Right lobe of liver (tissue), 6 donors: ENCODE measurements at regions not wholly inside any gene's neighbourhood (a gene's known extent, or its start where the extent isn't known, plus 50 kb on each side); places are given as distances from the start of the nearest gene placed in this dataset.

Experiments used
- ATAC-seq, 4 donors: fragments of 200-7000 bp; cut with Tn5 transposase; one replicate each; pipeline ENCODE4 v1.9.1; 2020; ENCODE audit warnings: mild to moderate bottlenecking in 4 of 4, moderate library complexity in 4 of 4
- DNase-seq, 3 donors: peaks; one replicate each; pipeline ENCODE4 v3.0.0-alpha.2; 2020
- H3K27ac ChIP-seq, 3 donors: fragments of 200-600 bp; one replicate each; pipeline ENCODE4 v1.8.0; 2022
- H3K27me3 ChIP-seq, 2 donors: fragments of 200-600 bp; one replicate each; pipeline ENCODE4 v1.8.0; 2022
- H3K36me3 ChIP-seq, 4 donors: fragments of 200-600 bp; sonication (generic) in 1 of 4; one replicate each; pipeline versions ENCODE4 v1.5.1 to v1.8.0; 2017 to 2022; ENCODE audit warnings: control low read depth in 1 of 4
- H3K4me1 ChIP-seq, 4 donors: fragments of 200-600 bp; sonication (generic) in 1 of 4; one replicate each; pipeline versions ENCODE4 v1.5.1 to v1.8.0; 2017 to 2022; ENCODE audit warnings: control low read depth in 1 of 4
- H3K4me3 ChIP-seq, 3 donors: fragments of 200-600 bp; one replicate each; pipeline ENCODE4 v1.8.0; 2022
- H3K9me3 ChIP-seq, 4 donors: fragments of 200-600 bp; sonication (generic) in 1 of 4; one replicate each; pipeline versions ENCODE4 v1.5.1 to v1.8.0; 2017 to 2022; ENCODE audit warnings: control low read depth in 1 of 4
- CTCF ChIP-seq, 4 donors: fragments of 200-600 bp in 3 of 4; fragments of 450-650 bp in 1 of 4; IDR thresholded peaks; one replicate each; pipeline versions ENCODE4 v1.5.1 to v1.8.0; 2016 to 2022; ENCODE audit warnings: antibody characterized with exemption in 4 of 4, mild to moderate bottlenecking in 2 of 4
- POLR2A ChIP-seq: fragments of 450-650 bp; IDR thresholded peaks from one replicate; pipeline ENCODE4 v1.6.1; 2017; ENCODE audit warnings: antibody characterized with exemption, mild to moderate bottlenecking
- WGBS: methylation state at CpG from one replicate; pipeline ENCODE4 v1.1.6; 2018; ENCODE audit warnings: low coverage, low lambda C conversion rate; ENCODE audit not compliant: insufficient coverage; ENCODE audit errors: missing lambda C conversion rate; 5-methylcytosine and 5-hydroxymethylcytosine counted together
- intact Hi-C, 2 donors: fragments of 100-400 bp; cut with DNase I; formaldehyde crosslinking; loops; one replicate each; pipeline versions ENCODE4 v1.11.2 to v1.14.1; 2022
- donor health status: DM: no; HTN: yes; CAD: no.
- donor health status: DM: no; HTN: no; CAD: no.
- donor health status: DM: no; HTN: no; CAD: no.
- donor health status: DM: no; HTN: yes; CAD: no.
- donor health status: DM: no; HTN: yes; CAD: no.

DNA sequence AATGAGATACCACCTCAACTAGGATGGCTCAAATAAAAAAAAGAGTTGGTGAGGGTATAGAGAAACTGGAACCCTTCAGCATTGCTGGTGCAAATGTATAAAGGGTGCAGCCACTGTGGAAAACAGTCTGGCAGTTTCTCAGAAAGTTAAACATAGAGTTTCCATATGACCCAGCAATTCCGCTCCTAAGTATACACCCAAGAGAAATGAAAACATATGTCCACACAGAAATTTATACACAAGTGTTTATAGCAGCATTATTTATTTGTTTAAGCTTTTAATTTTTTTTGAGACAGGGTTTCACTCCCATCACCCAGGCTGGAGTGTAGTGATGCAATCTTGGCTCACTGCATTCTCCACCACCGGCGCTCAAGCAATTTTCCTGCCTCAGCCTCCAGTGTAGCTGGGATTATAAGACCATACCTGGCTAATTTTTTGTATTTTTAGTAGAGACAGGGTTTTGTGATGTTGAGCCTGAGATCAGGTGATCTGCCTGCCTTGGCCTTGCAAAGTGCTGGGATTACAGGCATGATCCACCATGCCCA lies 118.2 kb upstream of the KIF5B start:
- H3K4me1 ChIP-seq: no peaks in the 10 kb centered on the region
- ATAC-seq: no peak
- H3K27ac ChIP-seq: no peak overlapping the region
- no peak overlapping the region for H3K4me3 ChIP-seq
- no peaks in the 10 kb centered on the region for H3K9me3 ChIP-seq
- DNase-seq: no peak
- intact Hi-C loops: no loop called here
- no peaks in the 10 kb centered on the region for H3K36me3 ChIP-seq
- TF ChIP-seq CTCF (IDR thresholded peaks at IDR 0.05) (no peak), POLR2A (no peak)
- 77% methylated on average over 3 of the region's 3 CpGs for WGBS
- H3K27me3 ChIP-seq: no peaks in the 10 kb centered on the region

GRCh38 chr10:32171204-32171603 lies 115.0 kb upstream of the KIF5B start:
- no peaks in the 10 kb centered on the region for H3K4me1 ChIP-seq
- peak in 3 of 4 donors; percentile 39 to 69 (median 44) for ATAC-seq
- H3K4me3 ChIP-seq: no peak overlapping the region
- H3K27me3 ChIP-seq: no peaks in the 10 kb centered on the region
- H3K9me3 ChIP-seq: no peaks in the 10 kb centered on the region
- no peak overlapping the region for H3K27ac ChIP-seq
- no peak for TF ChIP-seq CTCF (IDR thresholded peaks at IDR 0.05)
- TF ChIP-seq POLR2A: no peak
- H3K36me3 ChIP-seq: no peaks in the 10 kb centered on the region
- DNase-seq: no peak
- 60% methylated on average over 2 of the region's 3 CpGs for WGBS
- intact Hi-C loops: no loop called here

GRCh38 chr10:32169556-32169955 lies 113.3 kb upstream of the KIF5B start:
- 59% methylated on average over 2 of the region's 5 CpGs for WGBS
- intact Hi-C loops: no loop called here
- Histone ChIP-seq H3K27ac (no peak overlapping the region), H3K4me1 (no peaks in the 10 kb centered on the region), H3K9me3 (no peaks in the 10 kb centered on the region), H3K27me3 (no peaks in the 10 kb centered on the region), H3K4me3 (no peak overlapping the region), H3K36me3 (no peaks in the 10 kb centered on the region)
- no peak for DNase-seq
- TF ChIP-seq CTCF (IDR thresholded peaks at IDR 0.05): no peak
- no peak for TF ChIP-seq POLR2A
- ATAC-seq: peak in 2 of 4 donors; percentile 16 to 28

DNA sequence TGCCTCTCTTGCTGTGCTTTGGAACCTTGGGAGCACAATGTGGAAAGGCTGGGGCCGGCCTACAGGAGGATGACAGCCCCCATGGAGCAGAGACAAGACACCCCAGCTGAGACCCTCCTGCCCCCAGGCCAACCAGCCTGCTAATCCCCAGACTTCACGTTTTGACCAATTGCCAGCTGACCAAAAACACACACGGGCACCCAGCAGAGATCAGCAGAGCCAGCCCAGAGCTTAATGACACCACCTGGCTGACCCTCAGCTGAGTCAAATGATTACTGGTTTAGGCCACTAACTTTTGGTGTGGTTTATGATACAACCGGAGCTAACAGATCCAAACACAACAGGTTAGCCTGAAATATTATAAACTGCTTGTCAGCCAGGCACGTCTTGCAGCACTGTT lies 111.2 kb upstream of the KIF5B start:
- Histone ChIP-seq H3K27ac (no peak overlapping the region), H3K4me3 (no peak overlapping the region), H3K36me3 (no peaks in the 10 kb centered on the region), H3K27me3 (no peaks in the 10 kb centered on the region), H3K4me1 (no peaks in the 10 kb centered on the region), H3K9me3 (no peaks in the 10 kb centered on the region)
- 80% methylated on average over 5 of the region's 5 CpGs for WGBS
- no peak for DNase-seq
- no peak for TF ChIP-seq POLR2A
- no peak for TF ChIP-seq CTCF (IDR thresholded peaks at IDR 0.05)
- no peak for ATAC-seq
- intact Hi-C loops: no loop called here

DNA sequence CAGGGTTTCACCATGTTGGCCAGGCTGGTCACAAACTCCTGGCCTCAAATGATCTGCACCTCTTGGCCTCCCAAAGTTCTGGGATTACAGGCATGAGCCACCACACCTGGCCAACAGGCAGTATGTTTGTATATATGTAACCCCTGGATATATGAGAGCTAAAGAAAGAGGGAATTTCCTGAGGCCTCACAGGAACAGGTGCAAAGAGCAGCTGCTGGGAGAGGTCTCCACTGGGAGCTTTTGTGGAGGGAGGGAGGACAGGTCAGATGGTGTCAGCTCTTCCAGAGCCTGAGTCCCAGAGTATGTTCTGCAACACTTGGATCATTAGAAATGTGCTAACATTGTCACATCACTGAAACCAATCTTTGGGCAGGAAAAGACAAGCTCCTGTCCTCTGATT lies 110.1 kb upstream of the KIF5B start:
- Histone ChIP-seq H3K27ac (no peak overlapping the region), H3K4me1 (no peaks in the 10 kb centered on the region), H3K4me3 (no peak overlapping the region), H3K36me3 (no peaks in the 10 kb centered on the region), H3K27me3 (no peaks in the 10 kb centered on the region), H3K9me3 (no peaks in the 10 kb centered on the region)
- intact Hi-C loops: no loop called here
- TF ChIP-seq CTCF (IDR thresholded peaks at IDR 0.05): no peak
- TF ChIP-seq POLR2A: no peak
- no peak for ATAC-seq
- no peak for DNase-seq
